Stomach (tissue), 4 donors: ENCODE measurements at regions not wholly inside any gene's neighbourhood (a gene's known extent, or its start where the extent isn't known, plus 50 kb on each side); places are given as distances from the start of the nearest gene placed in this dataset.

Experiments used
- POLR2A ChIP-seq, 4 donors: fragments of 450-650 bp; IDR thresholded peaks; one replicate each; pipeline ENCODE4 v1.6.1; 2016; ENCODE audit warnings: antibody characterized with exemption in 4 of 4, control low read depth in 2 of 4, mild to moderate bottlenecking in 1 of 4, moderate library complexity in 1 of 4
- POLR2AphosphoS5 ChIP-seq, 3 donors: sonication (generic); formaldehyde crosslinking; IDR thresholded peaks; one replicate each; pipeline ENCODE4 v1.6.1; 2016; ENCODE audit warnings: antibody characterized with exemption in 3 of 3

GRCh38 chr4:41427931-41428600 is 109.9 kb upstream of the LIMCH1 start:
- no peak for TF ChIP-seq POLR2AphosphoS5 (IDR thresholded peaks at IDR 0.05)
- no peak for TF ChIP-seq POLR2A (IDR thresholded peaks at IDR 0.05)
